GM19025 (cell line): ENCODE measurements at regions not wholly inside any gene's neighbourhood (a gene's known extent, or its start where the extent isn't known, plus 50 kb on each side); places are given as distances from the start of the nearest gene placed in this dataset.
A peak's percentile ranks its signal among the peaks of the same experiment; 100 is the strongest.
"Not testable (repeated sequence)": the region's sequence is repeated elsewhere in the genome, so short reads cannot be mapped to it uniquely, and the experiment has no call there.

Source experiments
- ATAC-seq: cut with Tn5 transposase; IDR thresholded peaks from one replicate; pipeline ENCODE4 v1.9.1; 2021; ENCODE audit warnings: mild to moderate bottlenecking, low read depth, moderate library complexity; ENCODE audit not compliant: unreplicated experiment

GRCh38 chr6:11891547-11891946 lies 112.9 kb upstream of the ADTRP start:
- ATAC-seq, result no peak

GRCh38 chr6:11890849-11891248 lies 112.2 kb upstream of the ADTRP start:
- ATAC-seq, result no peak

GRCh38 chr6:11890209-11890608 lies 111.6 kb upstream of the ADTRP start:
- ATAC-seq, result no peak

- ATAC-seq, result no peak
These were observed 111.0 kb upstream of the ADTRP start for GRCh38 chr6:11889572-11889971.

- no peak for ATAC-seq
These were observed 110.1 kb upstream of the ADTRP start for GRCh38 chr6:11888727-11889126.

- no peak for ATAC-seq
These were observed 106.6 kb upstream of the ADTRP start for GRCh38 chr6:11885159-11885558.

- not testable (repeated sequence) for ATAC-seq
These were observed 104.9 kb upstream of the ADTRP start for GRCh38 chr6:11883471-11883870.

GRCh38 chr6:11880156-11880555 lies 101.6 kb upstream of the ADTRP start:
- not testable (repeated sequence) for ATAC-seq

GRCh38 chr6:11878735-11879134 lies 100.1 kb upstream of the ADTRP start:
- no peak for ATAC-seq

- ATAC-seq, result no peak
These were observed 99.4 kb upstream of the ADTRP start for GRCh38 chr6:11878029-11878428.

- peak; percentile 61 for ATAC-seq
These were observed 98.4 kb upstream of the ADTRP start for GRCh38 chr6:11876934-11877433.

GRCh38 chr6:11875325-11876109 lies 96.9 kb upstream of the ADTRP start:
- no peak for ATAC-seq

GRCh38 chr6:11869672-11870340 lies 91.2 kb upstream of the ADTRP start:
- no peak for ATAC-seq

GRCh38 chr6:11868392-11868791 lies 89.8 kb upstream of the ADTRP start:
- no peak for ATAC-seq

- no peak for ATAC-seq
These were observed 87.2 kb upstream of the ADTRP start for GRCh38 chr6:11865680-11866300.

- no peak for ATAC-seq
These were observed 79.8 kb upstream of the ADTRP start for GRCh38 chr6:11858439-11858838.

- no peak for ATAC-seq
These were observed 77.1 kb upstream of the ADTRP start for GRCh38 chr6:11855743-11856142.

- no peak for ATAC-seq
These were observed 76.0 kb upstream of the ADTRP start for GRCh38 chr6:11854408-11855165.

GRCh38 chr6:11853678-11854407 lies 75.2 kb upstream of the ADTRP start:
- ATAC-seq, result no peak

GRCh38 chr6:11852061-11852651 lies 73.6 kb upstream of the ADTRP start:
- ATAC-seq, result peak; percentile 54
